Loucy (cell line): ENCODE measurements at regions not wholly inside any gene's neighbourhood (a gene's known extent, or its start where the extent isn't known, plus 50 kb on each side); places are given as distances from the start of the nearest gene placed in this dataset.

Source experiments
- H2AFZ ChIP-seq: fragments of 200-600 bp; sonication (generic); 2 replicates; pipeline ENCODE4 v1.6.0; 2016; ENCODE audit warnings: antibody characterized with exemption, mild to moderate bottlenecking, low read length, moderate library complexity
- H3F3A ChIP-seq: fragments of 200-600 bp; 2 replicates; pipeline ENCODE4 v1.6.0; 2016; ENCODE audit warnings: antibody characterized with exemption, low read depth, mild to moderate bottlenecking
- H3K27me3 ChIP-seq: fragments of 200-600 bp; sonication (generic); 2 replicates; pipeline ENCODE4 v1.6.1; 2014; ENCODE audit warnings: low read length, mild to moderate bottlenecking; ENCODE audit not compliant: insufficient read depth, poor library complexity, severe bottlenecking
- H3K36me3 ChIP-seq: fragments of 200-600 bp; sonication (generic); 2 replicates; pipeline ENCODE4 v1.6.1; 2016; ENCODE audit warnings: low read length; ENCODE audit not compliant: insufficient read depth
- H3K4me1 ChIP-seq: fragments of 200-600 bp; sonication (generic); 2 replicates; pipeline ENCODE4 v1.5.1; 2014; ENCODE audit warnings: low read length, mild to moderate bottlenecking; ENCODE audit not compliant: insufficient read depth, poor library complexity, severe bottlenecking
- H3K4me2 ChIP-seq: fragments of 200-600 bp; sonication (generic); 2 replicates; pipeline ENCODE4 v1.6.0; 2014; ENCODE audit warnings: antibody characterized with exemption, low read length, low read depth, mild to moderate bottlenecking; ENCODE audit not compliant: poor library complexity, severe bottlenecking
- H3K4me3 ChIP-seq: fragments of 200-600 bp; sonication (generic); 2 replicates; pipeline ENCODE4 v1.5.1; 2014; ENCODE audit warnings: low read length, mild to moderate bottlenecking, mixed read lengths; ENCODE audit not compliant: poor library complexity, severe bottlenecking
- H3K79me2 ChIP-seq: fragments of 200-600 bp; sonication (generic); 2 replicates; pipeline ENCODE4 v1.6.1; 2014; ENCODE audit warnings: low read length; ENCODE audit not compliant: insufficient read depth
- H3K9ac ChIP-seq: fragments of 200-600 bp; sonication (generic); 2 replicates; pipeline ENCODE4 v1.6.0; 2014; ENCODE audit warnings: mild to moderate bottlenecking, low read depth, low read length, moderate library complexity; ENCODE audit not compliant: poor library complexity, severe bottlenecking
- H3K9me2 ChIP-seq: fragments of 200-600 bp; sonication (generic); replicated peaks from 2 replicates; pipeline ENCODE4 v1.6.1; 2016; ENCODE audit warnings: low read depth, low read length, mixed read lengths
- H3K9me3 ChIP-seq: fragments of 200-600 bp; sonication (generic); 2 replicates; pipeline ENCODE4 v1.6.1; 2014; ENCODE audit warnings: mild to moderate bottlenecking, antibody characterized with exemption, low read length, low read depth; ENCODE audit not compliant: insufficient read depth
- H4K20me1 ChIP-seq: fragments of 200-600 bp; sonication (generic); 2 replicates; pipeline ENCODE4 v1.6.0; 2014; ENCODE audit warnings: antibody characterized with exemption, low read length, mild to moderate bottlenecking; ENCODE audit not compliant: insufficient read depth, poor library complexity, severe bottlenecking
- CTCF ChIP-seq: fragments of 200-600 bp; sonication (generic); conservative IDR thresholded peaks from 2 replicates; pipeline ENCODE4 v1.5.1; 2014; ENCODE audit warnings: mild to moderate bottlenecking, antibody characterized with exemption, low read length
- EZH2phosphoT487 ChIP-seq: fragments of 200-600 bp; IDR thresholded peaks from 2 replicates; pipeline ENCODE4 v1.6.1; 2018; ENCODE audit warnings: antibody characterized with exemption, mild to moderate bottlenecking, moderate library complexity, borderline replicate concordance

GRCh38 chr7:115128154-115128553 is 206.3 kb downstream of the MDFIC start:
- no peaks in the 10 kb centered on the region for H4K20me1 ChIP-seq
- no peak overlapping the region for H3K4me2 ChIP-seq
- no peak overlapping the region for H3K9ac ChIP-seq
- H3K4me3 ChIP-seq, result no peak overlapping the region
- no peaks in the 10 kb centered on the region for H3K9me2 ChIP-seq
- H3K79me2 ChIP-seq, result no peaks in the 10 kb centered on the region
- no peaks in the 10 kb centered on the region for H3K36me3 ChIP-seq
- TF ChIP-seq CTCF, result no peak
- no peak overlapping the region for H2AFZ ChIP-seq
- no peaks in the 10 kb centered on the region for H3K4me1 ChIP-seq
- H3F3A ChIP-seq, result no peaks in the 10 kb centered on the region
- no peaks in the 10 kb centered on the region for H3K9me3 ChIP-seq
- no peaks in the 10 kb centered on the region for H3K27me3 ChIP-seq

GRCh38 chr7:115127399-115128021 is 205.6 kb downstream of the MDFIC start:
- no peak overlapping the region for H2AFZ ChIP-seq
- no peaks in the 10 kb centered on the region for H3K27me3 ChIP-seq
- H3K9me2 ChIP-seq, result no peaks in the 10 kb centered on the region
- H3F3A ChIP-seq, result no peaks in the 10 kb centered on the region
- H3K4me3 ChIP-seq, result no peak overlapping the region
- H3K79me2 ChIP-seq, result no peaks in the 10 kb centered on the region
- H3K9ac ChIP-seq, result no peak overlapping the region
- H3K4me2 ChIP-seq, result no peak overlapping the region
- H3K4me1 ChIP-seq, result no peaks in the 10 kb centered on the region
- no peaks in the 10 kb centered on the region for H4K20me1 ChIP-seq
- no peak for TF ChIP-seq CTCF
- no peak for TF ChIP-seq EZH2phosphoT487
- H3K36me3 ChIP-seq, result no peaks in the 10 kb centered on the region
- no peaks in the 10 kb centered on the region for H3K9me3 ChIP-seq

- Histone ChIP-seq H3K27me3 (no peaks in the 10 kb centered on the region), H3K9ac (no peak overlapping the region), H3K4me1 (no peaks in the 10 kb centered on the region), H3K4me2 (no peak overlapping the region), H3F3A (no peaks in the 10 kb centered on the region), H3K4me3 (no peak overlapping the region), H2AFZ (no peak overlapping the region), H3K9me3 (no peaks in the 10 kb centered on the region), H4K20me1 (no peaks in the 10 kb centered on the region), H3K36me3 (no peaks in the 10 kb centered on the region), H3K9me2 (no peaks in the 10 kb centered on the region), H3K79me2 (no peaks in the 10 kb centered on the region)
- TF ChIP-seq CTCF (no peak), EZH2phosphoT487 (no peak)
These were observed 203.9 kb downstream of the MDFIC start for GRCh38 chr7:115125750-115126149.
